ENCODE measurements at regions not wholly inside any gene's neighbourhood (a gene's known extent, or its start where the extent isn't known, plus 50 kb on each side); places are given as distances from the start of the nearest gene placed in this dataset.

DNA sequence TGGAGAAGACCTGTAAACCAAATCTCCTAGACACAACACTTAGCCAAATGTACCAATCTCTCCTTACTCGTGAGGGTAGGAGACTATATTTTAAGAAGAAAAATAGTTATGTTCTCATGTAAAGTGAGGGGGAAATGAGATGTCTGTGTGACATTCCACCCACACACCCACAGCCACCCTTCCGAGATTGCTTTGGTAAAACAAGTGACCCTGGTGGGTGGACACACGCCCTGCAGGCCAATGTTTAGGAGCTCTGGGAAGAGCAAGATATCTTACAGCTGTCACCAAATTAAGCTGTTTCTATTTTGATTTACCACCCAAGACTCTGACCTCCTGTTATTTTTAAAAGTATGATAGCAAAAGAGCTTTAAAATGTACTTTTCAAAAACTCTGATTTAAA, 147.2 kb upstream of the PFKP start:
- Histone ChIP-seq H3K4me1 (peaks cover 0 to 10% (median 0%) of the 10 kb centered on the region in 6 donors), H3K9me3 (no peaks in the 10 kb centered on the region), H3K27ac (no peak overlapping the region), H3K27me3 (replicated peaks in 1 of 7) (peaks cover 0 to 62% (median 0%) of the 10 kb centered on the region in 7 donors), H3K4me3 (no peak overlapping the region), H3K36me3 (no peaks in the 10 kb centered on the region)
- DNase-seq = no peak
- intact Hi-C loops (cut with DNase I; ENCODE audit: low total_unique reads) = no loop called here
- TF ChIP-seq, protein P1, sequence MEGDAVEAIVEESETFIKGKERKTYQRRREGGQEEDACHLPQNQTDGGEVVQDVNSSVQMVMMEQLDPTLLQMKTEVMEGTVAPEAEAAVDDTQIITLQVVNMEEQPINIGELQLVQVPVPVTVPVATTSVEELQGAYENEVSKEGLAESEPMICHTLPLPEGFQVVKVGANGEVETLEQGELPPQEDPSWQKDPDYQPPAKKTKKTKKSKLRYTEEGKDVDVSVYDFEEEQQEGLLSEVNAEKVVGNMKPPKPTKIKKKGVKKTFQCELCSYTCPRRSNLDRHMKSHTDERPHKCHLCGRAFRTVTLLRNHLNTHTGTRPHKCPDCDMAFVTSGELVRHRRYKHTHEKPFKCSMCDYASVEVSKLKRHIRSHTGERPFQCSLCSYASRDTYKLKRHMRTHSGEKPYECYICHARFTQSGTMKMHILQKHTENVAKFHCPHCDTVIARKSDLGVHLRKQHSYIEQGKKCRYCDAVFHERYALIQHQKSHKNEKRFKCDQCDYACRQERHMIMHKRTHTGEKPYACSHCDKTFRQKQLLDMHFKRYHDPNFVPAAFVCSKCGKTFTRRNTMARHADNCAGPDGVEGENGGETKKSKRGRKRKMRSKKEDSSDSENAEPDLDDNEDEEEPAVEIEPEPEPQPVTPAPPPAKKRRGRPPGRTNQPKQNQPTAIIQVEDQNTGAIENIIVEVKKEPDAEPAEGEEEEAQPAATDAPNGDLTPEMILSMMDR (IDR thresholded peaks at IDR 0.05 in 8 of 11, conservative IDR thresholded peaks at IDR 0.05 in 3 of 11) = no peak
- TF ChIP-seq POLR2AphosphoS5 (IDR thresholded peaks at IDR 0.05) = no peak
- 52 to 66% (median 63%) methylated on average over 3 of the region's 3 CpGs for WGBS, 5 donors

DNA sequence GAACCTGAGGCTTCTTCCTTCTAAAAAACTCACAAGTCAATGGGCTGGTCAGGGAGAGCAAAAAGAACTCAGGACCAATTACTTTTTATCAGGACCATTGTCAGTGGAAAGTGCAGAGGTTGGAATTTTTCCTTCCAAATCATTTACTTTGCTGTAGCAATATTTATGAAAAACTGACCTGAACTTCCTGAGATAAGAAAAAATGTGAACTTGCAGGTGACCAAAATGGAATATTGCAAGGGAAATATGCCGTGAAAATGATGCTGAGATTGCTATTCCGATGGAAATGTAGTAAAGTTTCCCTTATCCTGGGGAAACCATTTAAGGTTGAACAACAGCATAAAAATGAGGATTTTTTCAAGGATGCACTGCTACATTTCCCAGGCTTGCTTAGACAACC, 148.3 kb upstream of the PFKP start:
- TF ChIP-seq, protein P1 (IDR thresholded peaks at IDR 0.05 in 8 of 11, conservative IDR thresholded peaks at IDR 0.05 in 3 of 11) = no peak
- TF ChIP-seq POLR2AphosphoS5 (IDR thresholded peaks at IDR 0.05) (no peak), POLR2A (IDR thresholded peaks at IDR 0.05) (no peak)
- intact Hi-C loops (cut with DNase I; ENCODE audit: low total_unique reads) = no loop called here
- Histone ChIP-seq H3K4me3 (no peak overlapping the region), H3K4me1 (peaks cover 0 to 6% (median 0%) of the 10 kb centered on the region in 6 donors), H3K27me3 (replicated peaks in 1 of 7) (peaks cover 0 to 61% (median 0%) of the 10 kb centered on the region in 7 donors), H3K27ac (no peak overlapping the region), H3K9me3 (no peaks in the 10 kb centered on the region), H3K36me3 (no peaks in the 10 kb centered on the region)
- 68 to 92% (median 83%) methylated on average over 2 of the region's 2 CpGs for WGBS, 5 donors
- DNase-seq = no peak

DNA sequence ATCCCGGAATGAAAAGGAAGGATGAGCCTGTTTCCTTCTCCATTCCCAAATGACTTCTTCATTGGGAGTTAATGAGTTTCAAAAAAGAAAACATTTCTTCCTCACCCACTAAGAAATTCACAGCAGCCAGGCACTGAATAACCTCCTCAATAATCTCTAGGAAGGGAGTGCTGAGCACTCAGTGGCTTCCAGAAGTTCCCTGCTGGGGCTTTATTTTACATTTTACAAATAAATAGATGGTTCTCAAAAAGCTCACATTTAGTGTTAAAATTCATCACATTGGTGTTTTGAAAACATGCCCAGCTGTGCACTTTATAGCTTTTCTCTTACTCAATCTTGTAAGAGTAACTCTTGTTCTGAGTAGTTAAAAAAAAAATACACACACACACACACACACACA, 148.9 kb upstream of the PFKP start:
- intact Hi-C loops (cut with DNase I; ENCODE audit: low total_unique reads) = no loop called here

DNA sequence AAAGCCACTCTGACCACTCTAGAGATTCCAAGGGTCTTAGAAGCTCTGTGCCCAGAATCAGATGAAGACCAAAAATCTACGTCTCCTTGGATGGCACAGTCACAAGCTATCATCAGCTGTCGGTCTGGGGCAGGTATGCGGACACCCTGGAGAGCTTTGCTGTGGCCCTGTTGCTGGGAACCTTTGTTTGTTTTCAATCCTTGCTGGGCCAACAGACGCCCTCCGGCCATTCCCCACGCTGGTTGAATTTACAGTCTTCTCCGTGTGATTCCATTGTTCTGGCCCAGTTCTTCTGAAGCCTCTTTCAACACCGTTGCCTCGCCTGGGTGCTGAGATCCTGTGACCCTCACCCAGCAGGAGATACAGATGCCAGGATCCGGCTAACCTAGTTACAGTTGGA, 149.4 kb upstream of the PFKP start:
- WGBS, 5 donors = 78 to 91% (median 85%) methylated on average over 10 of the region's 10 CpGs
- TF ChIP-seq POLR2AphosphoS5 (IDR thresholded peaks at IDR 0.05) = no peak
- no peak for TF ChIP-seq POLR2A (IDR thresholded peaks at IDR 0.05)
- TF ChIP-seq, protein P1 (IDR thresholded peaks at IDR 0.05 in 8 of 11, conservative IDR thresholded peaks at IDR 0.05 in 3 of 11) = no peak
- intact Hi-C loops (cut with DNase I; ENCODE audit: low total_unique reads) = no loop called here

More for the DNA sequence above, 148.9 kb upstream of the PFKP start:
- H3K9me3 ChIP-seq = no peaks in the 10 kb centered on the region
- peaks cover 0 to 6% (median 0%) of the 10 kb centered on the region in 6 donors for H3K4me1 ChIP-seq
- DNase-seq = no peak
- no peak overlapping the region for H3K27ac ChIP-seq
- H3K36me3 ChIP-seq = no peaks in the 10 kb centered on the region
- WGBS, 5 donors = 67 to 85% (median 79%) methylated on average over 1 of the region's 1 CpG
- TF ChIP-seq, protein P1 (IDR thresholded peaks at IDR 0.05 in 8 of 11, conservative IDR thresholded peaks at IDR 0.05 in 3 of 11) = no peak
- no peak for TF ChIP-seq POLR2A (IDR thresholded peaks at IDR 0.05)
- TF ChIP-seq POLR2AphosphoS5 (IDR thresholded peaks at IDR 0.05) = no peak
- H3K4me3 ChIP-seq = no peak overlapping the region
- peaks cover 0 to 57% (median 0%) of the 10 kb centered on the region in 7 donors for H3K27me3 ChIP-seq (replicated peaks in 1 of 7)

More for the DNA sequence above, 149.4 kb upstream of the PFKP start:
- no peak for DNase-seq
- Histone ChIP-seq H3K27ac (no peak overlapping the region), H3K9me3 (no peaks in the 10 kb centered on the region), H3K27me3 (replicated peaks in 1 of 7) (peaks cover 0 to 57% (median 0%) of the 10 kb centered on the region in 7 donors), H3K4me1 (peaks cover 0 to 6% (median 0%) of the 10 kb centered on the region in 6 donors), H3K4me3 (no peak overlapping the region), H3K36me3 (no peaks in the 10 kb centered on the region)

Measured in spleen (tissue), 11 donors.